ENCODE measurements at regions not wholly inside any gene's neighbourhood (a gene's known extent, or its start where the extent isn't known, plus 50 kb on each side); places are given as distances from the start of the nearest gene placed in this dataset.
"Not testable (repeated sequence)": the region's sequence is repeated elsewhere in the genome, so short reads cannot be mapped to it uniquely, and the experiment has no call there.

GRCh38 chr4:33104273-33104672 is 2384.1 kb downstream of the PCDH7 start:
- no peaks in the 10 kb centered on the region for H3K27me3 ChIP-seq (ENCODE audit: control insufficient read depth in 1 of 2, insufficient read depth in 2 of 2, low read length in 2 of 2)
- no peak overlapping the region for H3K9ac ChIP-seq (ENCODE audit: low read length)
- H3K9me3 ChIP-seq (ENCODE audit: low read length), result no peaks in the 10 kb centered on the region
- no peak overlapping the region for H3K27ac ChIP-seq (ENCODE audit: low read depth, low read length)
- no peak overlapping the region for H3K4me3 ChIP-seq (ENCODE audit: low read depth in 1 of 2, low read length in 2 of 2)
- H3K36me3 ChIP-seq (ENCODE audit: insufficient read depth, low read length), result no peaks in the 10 kb centered on the region
- no peaks in the 10 kb centered on the region for H3K4me1 ChIP-seq (ENCODE audit: insufficient read depth, low read length)

- no peak overlapping the region for H3K9ac ChIP-seq (ENCODE audit: low read length)
- no peaks in the 10 kb centered on the region for H3K36me3 ChIP-seq (ENCODE audit: insufficient read depth, low read length)
- no peaks in the 10 kb centered on the region for H3K4me1 ChIP-seq (ENCODE audit: insufficient read depth, low read length)
- no peak overlapping the region for H3K4me3 ChIP-seq (ENCODE audit: low read depth in 1 of 2, low read length in 2 of 2)
- no peaks in the 10 kb centered on the region for H3K27me3 ChIP-seq (ENCODE audit: control insufficient read depth in 1 of 2, insufficient read depth in 2 of 2, low read length in 2 of 2)
- no peaks in the 10 kb centered on the region for H3K9me3 ChIP-seq (ENCODE audit: low read length)
- H3K27ac ChIP-seq (ENCODE audit: low read depth, low read length), result no peak overlapping the region
Measured at GRCh38 chr4:33107814-33108213, 2387.6 kb downstream of the PCDH7 start.

GRCh38 chr4:33111117-33111516 is 2390.9 kb downstream of the PCDH7 start:
- Histone ChIP-seq H3K4me1 (ENCODE audit: insufficient read depth, low read length) (no peaks in the 10 kb centered on the region), H3K27me3 (ENCODE audit: control insufficient read depth in 1 of 2, insufficient read depth in 2 of 2, low read length in 2 of 2) (no peaks in the 10 kb centered on the region), H3K27ac (ENCODE audit: low read depth, low read length) (no peak overlapping the region), H3K9ac (ENCODE audit: low read length) (no peak overlapping the region), H3K4me3 (ENCODE audit: low read depth in 1 of 2, low read length in 2 of 2) (no peak overlapping the region), H3K9me3 (ENCODE audit: low read length) (no peaks in the 10 kb centered on the region), H3K36me3 (ENCODE audit: insufficient read depth, low read length) (no peaks in the 10 kb centered on the region)

- Histone ChIP-seq H3K9me3 (ENCODE audit: low read length) (no peaks in the 10 kb centered on the region), H3K27ac (ENCODE audit: low read depth, low read length) (no peak overlapping the region), H3K4me3 (ENCODE audit: low read depth in 1 of 2, low read length in 2 of 2) (no peak overlapping the region), H3K4me1 (ENCODE audit: insufficient read depth, low read length) (no peaks in the 10 kb centered on the region), H3K9ac (ENCODE audit: low read length) (no peak overlapping the region), H3K36me3 (ENCODE audit: insufficient read depth, low read length) (no peaks in the 10 kb centered on the region), H3K27me3 (ENCODE audit: control insufficient read depth in 1 of 2, insufficient read depth in 2 of 2, low read length in 2 of 2) (no peaks in the 10 kb centered on the region)
Measured at GRCh38 chr4:33116871-33117270, 2396.7 kb downstream of the PCDH7 start.

- no peak overlapping the region for H3K9ac ChIP-seq (ENCODE audit: low read length)
- no peak overlapping the region for H3K27ac ChIP-seq (ENCODE audit: low read depth, low read length)
- no peaks in the 10 kb centered on the region for H3K36me3 ChIP-seq (ENCODE audit: insufficient read depth, low read length)
- H3K27me3 ChIP-seq (ENCODE audit: control insufficient read depth in 1 of 2, insufficient read depth in 2 of 2, low read length in 2 of 2), result no peaks in the 10 kb centered on the region
- no peaks in the 10 kb centered on the region for H3K4me1 ChIP-seq (ENCODE audit: insufficient read depth, low read length)
- H3K9me3 ChIP-seq (ENCODE audit: low read length), result no peaks in the 10 kb centered on the region
- no peak overlapping the region for H3K4me3 ChIP-seq (ENCODE audit: low read depth in 1 of 2, low read length in 2 of 2)
Measured at GRCh38 chr4:33126002-33126401, 2405.8 kb downstream of the PCDH7 start.

- H3K4me3 ChIP-seq (ENCODE audit: low read depth in 1 of 2, low read length in 2 of 2), result not testable (repeated sequence)
Measured at GRCh38 chr4:33130662-33131061, 2410.5 kb downstream of the PCDH7 start.

GRCh38 chr4:33133723-33134122 is 2413.6 kb downstream of the PCDH7 start:
- Histone ChIP-seq H3K36me3 (ENCODE audit: insufficient read depth, low read length) (no peaks in the 10 kb centered on the region), H3K9me3 (ENCODE audit: low read length) (no peaks in the 10 kb centered on the region), H3K4me1 (ENCODE audit: insufficient read depth, low read length) (no peaks in the 10 kb centered on the region), H3K4me3 (ENCODE audit: low read depth in 1 of 2, low read length in 2 of 2) (no peak overlapping the region), H3K27me3 (ENCODE audit: control insufficient read depth in 1 of 2, insufficient read depth in 2 of 2, low read length in 2 of 2) (no peaks in the 10 kb centered on the region), H3K9ac (ENCODE audit: low read length) (no peak overlapping the region), H3K27ac (ENCODE audit: low read depth, low read length) (no peak overlapping the region)

More at GRCh38 chr4:33130662-33131061, 2410.5 kb downstream of the PCDH7 start:
- not testable (repeated sequence) for H3K27me3 ChIP-seq (ENCODE audit: control insufficient read depth in 1 of 2, insufficient read depth in 2 of 2, low read length in 2 of 2); H3K9me3 ChIP-seq (ENCODE audit: low read length); H3K4me1 ChIP-seq (ENCODE audit: insufficient read depth, low read length); H3K9ac ChIP-seq (ENCODE audit: low read length); H3K36me3 ChIP-seq (ENCODE audit: insufficient read depth, low read length); H3K27ac ChIP-seq (ENCODE audit: low read depth, low read length)

- Histone ChIP-seq H3K9me3 (ENCODE audit: low read length) (no peaks in the 10 kb centered on the region), H3K9ac (ENCODE audit: low read length) (no peak overlapping the region), H3K27me3 (ENCODE audit: control insufficient read depth in 1 of 2, insufficient read depth in 2 of 2, low read length in 2 of 2) (no peaks in the 10 kb centered on the region), H3K27ac (ENCODE audit: low read depth, low read length) (no peak overlapping the region), H3K4me3 (ENCODE audit: low read depth in 1 of 2, low read length in 2 of 2) (no peak overlapping the region), H3K36me3 (ENCODE audit: insufficient read depth, low read length) (no peaks in the 10 kb centered on the region), H3K4me1 (ENCODE audit: insufficient read depth, low read length) (no peaks in the 10 kb centered on the region)
Measured at GRCh38 chr4:33134366-33134765, 2414.2 kb downstream of the PCDH7 start.

GRCh38 chr4:33149658-33150524 is 2429.7 kb downstream of the PCDH7 start:
- no peak overlapping the region for H3K4me3 ChIP-seq (ENCODE audit: low read depth in 1 of 2, low read length in 2 of 2)
- H3K27me3 ChIP-seq (ENCODE audit: control insufficient read depth in 1 of 2, insufficient read depth in 2 of 2, low read length in 2 of 2), result no peaks in the 10 kb centered on the region
- H3K4me1 ChIP-seq (ENCODE audit: insufficient read depth, low read length), result no peaks in the 10 kb centered on the region
- H3K9me3 ChIP-seq (ENCODE audit: low read length), result no peaks in the 10 kb centered on the region
- no peaks in the 10 kb centered on the region for H3K36me3 ChIP-seq (ENCODE audit: insufficient read depth, low read length)
- H3K9ac ChIP-seq (ENCODE audit: low read length), result no peak overlapping the region
- H3K27ac ChIP-seq (ENCODE audit: low read depth, low read length), result no peak overlapping the region

GRCh38 chr4:33150525-33150910 is 2430.3 kb downstream of the PCDH7 start:
- no peaks in the 10 kb centered on the region for H3K4me1 ChIP-seq (ENCODE audit: insufficient read depth, low read length)
- no peaks in the 10 kb centered on the region for H3K27me3 ChIP-seq (ENCODE audit: control insufficient read depth in 1 of 2, insufficient read depth in 2 of 2, low read length in 2 of 2)
- H3K4me3 ChIP-seq (ENCODE audit: low read depth in 1 of 2, low read length in 2 of 2), result no peak overlapping the region
- no peaks in the 10 kb centered on the region for H3K9me3 ChIP-seq (ENCODE audit: low read length)
- H3K36me3 ChIP-seq (ENCODE audit: insufficient read depth, low read length), result no peaks in the 10 kb centered on the region
- H3K9ac ChIP-seq (ENCODE audit: low read length), result no peak overlapping the region
- no peak overlapping the region for H3K27ac ChIP-seq (ENCODE audit: low read depth, low read length)

- Histone ChIP-seq H3K27ac (ENCODE audit: low read depth, low read length) (no peak overlapping the region), H3K4me1 (ENCODE audit: insufficient read depth, low read length) (no peaks in the 10 kb centered on the region), H3K9me3 (ENCODE audit: low read length) (no peaks in the 10 kb centered on the region), H3K36me3 (ENCODE audit: insufficient read depth, low read length) (no peaks in the 10 kb centered on the region), H3K27me3 (ENCODE audit: control insufficient read depth in 1 of 2, insufficient read depth in 2 of 2, low read length in 2 of 2) (no peaks in the 10 kb centered on the region), H3K9ac (ENCODE audit: low read length) (no peak overlapping the region), H3K4me3 (ENCODE audit: low read depth in 1 of 2, low read length in 2 of 2) (no peak overlapping the region)
Measured at GRCh38 chr4:33160126-33160525, 2440.0 kb downstream of the PCDH7 start.

GRCh38 chr4:33161202-33161601 is 2441.0 kb downstream of the PCDH7 start:
- no peak overlapping the region for H3K4me3 ChIP-seq (ENCODE audit: low read depth in 1 of 2, low read length in 2 of 2)
- H3K27me3 ChIP-seq (ENCODE audit: control insufficient read depth in 1 of 2, insufficient read depth in 2 of 2, low read length in 2 of 2), result no peaks in the 10 kb centered on the region
- no peak overlapping the region for H3K9ac ChIP-seq (ENCODE audit: low read length)
- H3K27ac ChIP-seq (ENCODE audit: low read depth, low read length), result no peak overlapping the region
- H3K9me3 ChIP-seq (ENCODE audit: low read length), result no peaks in the 10 kb centered on the region
- H3K36me3 ChIP-seq (ENCODE audit: insufficient read depth, low read length), result no peaks in the 10 kb centered on the region
- H3K4me1 ChIP-seq (ENCODE audit: insufficient read depth, low read length), result no peaks in the 10 kb centered on the region
